ENCODE measurements at regions not wholly inside any gene's neighbourhood (a gene's known extent, or its start where the extent isn't known, plus 50 kb on each side); places are given as distances from the start of the nearest gene placed in this dataset.

- H3K4me2 ChIP-seq (ENCODE audit: control insufficient read depth, insufficient read depth), result no peak overlapping the region
- no peaks in the 10 kb centered on the region for H3K79me2 ChIP-seq (ENCODE audit: control insufficient read depth, insufficient read depth, low read length)
- ChIA-PET CTCF (no interaction called here), RAD21 (ENCODE audit: unreplicated experiment) (no interaction called here), POLR2A (no interaction called here), SMC1A (ENCODE audit: uncharacterized antibody, unreplicated experiment) (no interaction called here)
- no peaks in the 10 kb centered on the region for H3K9me3 ChIP-seq (replicated peaks; ENCODE audit: control insufficient read depth, insufficient read depth, low read length)
- BruUV-seq (replicated peaks), result no TSS peak
- H3K4me1 ChIP-seq (ENCODE audit: control insufficient read depth, insufficient read depth, low read length), result no peaks in the 10 kb centered on the region
- H3K36me3 ChIP-seq (ENCODE audit: control insufficient read depth in 2 of 2, insufficient read depth in 2 of 2, low read length in 1 of 2), result no peaks in the 10 kb centered on the region
- no peak overlapping the region for H3K27ac ChIP-seq (ENCODE audit: control insufficient read depth, insufficient read depth)
- no peaks in the 10 kb centered on the region for H4K20me1 ChIP-seq (ENCODE audit: control insufficient read depth, insufficient read depth)
- TF ChIP-seq ATF7 (IDR thresholded peaks at IDR 0.05; ENCODE audit: low read depth), result no peak
- no peak for TF ChIP-seq E2F8 (IDR thresholded peaks at IDR 0.05; ENCODE audit: low read depth, partially characterized antibody)
- no peak for TF ChIP-seq CREM (IDR thresholded peaks at IDR 0.05; ENCODE audit: low read depth)
- TF ChIP-seq ZBTB11 (CRISPR knock-in tag; IDR thresholded peaks at IDR 0.05), result no peak
- no peak for TF ChIP-seq CHD4 (IDR thresholded peaks at IDR 0.05)
- no peak for TF ChIP-seq RAD51 (IDR thresholded peaks at IDR 0.05)
- TF ChIP-seq TARDBP (IDR thresholded peaks at IDR 0.05; ENCODE audit: borderline replicate concordance), result no peak
- TF ChIP-seq CREB1 (IDR thresholded peaks at IDR 0.05; ENCODE audit: low read depth), result no peak
- no peak for FAIRE-seq
- DNase-seq (ENCODE audit: low read depth, low spot score), result no peak
- H2AFZ ChIP-seq (ENCODE audit: control insufficient read depth, low read depth, low read length), result no peak overlapping the region
- WGBS (ENCODE audit: insufficient coverage, insufficient replicate concordance, low lambda C conversion rate, missing lambda C conversion rate), result 42% methylated on average over 3 of the region's 3 CpGs
- no peak for ATAC-seq
- no peak overlapping the region for H3K9ac ChIP-seq (ENCODE audit: control insufficient read depth, insufficient read depth, low read length)
- no peak overlapping the region for H3K4me3 ChIP-seq
- no peaks in the 10 kb centered on the region for H3K27me3 ChIP-seq (replicated peaks in 1 of 2; ENCODE audit: control insufficient read depth in 2 of 2, insufficient read depth in 2 of 2, low read length in 1 of 2)
- in situ Hi-C loops (cut with MboI), result no loop called here
- intact Hi-C loops (cut with micrococcal nuclease; ENCODE audit: unreplicated experiment), result no loop called here
Observed at GRCh38 chr9:13769006-13769405, 489.5 kb upstream of the MPDZ start.
